ENCODE measurements at regions not wholly inside any gene's neighbourhood (a gene's known extent, or its start where the extent isn't known, plus 50 kb on each side); places are given as distances from the start of the nearest gene placed in this dataset.
"Not testable (repeated sequence)": the region's sequence is repeated elsewhere in the genome, so short reads cannot be mapped to it uniquely, and the experiment has no call there.

DNA sequence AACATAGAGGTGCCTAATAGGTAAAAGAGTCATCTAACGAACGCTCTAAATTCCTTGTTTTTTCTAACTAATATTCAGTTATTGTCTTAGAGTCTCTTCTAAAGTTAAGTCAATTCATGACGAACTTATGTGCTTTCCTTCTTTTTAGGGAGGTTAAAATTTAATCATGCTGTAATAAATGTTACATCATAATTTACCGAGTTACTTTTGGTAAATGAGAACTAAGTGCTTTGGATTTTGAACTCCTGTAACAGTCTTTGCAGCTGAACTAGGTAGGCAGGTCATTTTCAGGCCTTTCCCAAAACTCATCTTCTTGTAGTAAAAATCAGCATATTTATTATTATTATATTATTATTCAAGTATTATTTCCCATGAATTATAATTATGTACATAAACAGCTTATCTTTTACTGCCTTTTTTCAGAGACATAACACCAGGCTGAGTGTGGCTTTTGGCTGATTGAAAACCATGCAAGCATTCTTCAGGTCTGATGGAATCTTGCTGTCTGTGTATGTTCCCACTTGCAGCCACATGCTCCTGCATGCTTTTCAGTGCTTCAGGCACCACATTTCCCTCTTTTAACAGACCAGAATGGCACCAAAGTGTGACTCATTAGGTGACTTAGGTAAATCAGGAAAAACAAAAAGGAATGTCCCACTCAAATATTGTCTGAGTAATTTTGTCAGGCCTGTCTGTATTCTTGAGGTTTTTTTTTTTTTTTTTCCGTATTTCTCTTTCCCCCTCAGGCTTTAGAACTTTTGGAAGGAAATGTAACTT is 81.0 kb upstream of the CD55 start:
- intact Hi-C loops (cut with DNase I), result no loop called here
- no peak for DNase-seq (ENCODE audit: low spot score)

DNA sequence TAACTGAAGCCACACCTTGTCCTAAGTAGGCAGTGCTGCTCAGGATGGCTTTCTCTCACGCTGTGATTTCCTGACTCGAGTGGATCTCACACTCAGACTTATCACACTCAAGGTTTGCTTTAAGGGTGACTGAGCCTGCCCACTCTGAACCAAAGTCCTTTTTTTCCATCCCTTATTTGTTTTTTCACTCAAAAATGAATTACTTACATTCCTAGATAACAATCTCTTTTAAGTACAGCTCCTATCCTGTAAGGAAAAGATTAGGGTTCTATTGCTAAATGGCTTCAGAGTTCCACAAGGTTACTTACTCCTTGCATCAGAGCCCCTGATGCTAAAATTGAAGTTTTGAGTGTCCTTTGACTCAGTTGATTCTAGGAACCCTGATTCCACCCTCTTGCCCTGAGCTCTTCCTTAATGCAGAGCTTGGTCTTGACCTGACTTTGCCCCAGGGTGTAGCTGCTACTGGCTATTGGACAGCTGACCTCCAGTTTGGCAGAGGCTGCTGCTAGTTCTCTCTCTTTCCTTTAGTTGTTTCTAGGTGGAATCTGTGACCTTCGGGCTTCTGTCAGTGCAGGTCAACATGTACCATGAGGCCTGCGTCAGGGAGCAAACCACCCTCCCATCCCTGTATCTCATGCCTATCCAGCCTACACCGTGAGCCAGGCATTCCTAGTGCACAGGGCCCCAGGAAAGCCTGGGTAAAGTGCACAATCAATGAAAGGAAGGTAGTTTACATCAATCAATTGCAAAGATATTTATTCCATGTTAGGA is 80.1 kb upstream of the CD55 start:
- intact Hi-C loops (cut with DNase I), result no loop called here
- no peak for DNase-seq (ENCODE audit: low spot score)

DNA sequence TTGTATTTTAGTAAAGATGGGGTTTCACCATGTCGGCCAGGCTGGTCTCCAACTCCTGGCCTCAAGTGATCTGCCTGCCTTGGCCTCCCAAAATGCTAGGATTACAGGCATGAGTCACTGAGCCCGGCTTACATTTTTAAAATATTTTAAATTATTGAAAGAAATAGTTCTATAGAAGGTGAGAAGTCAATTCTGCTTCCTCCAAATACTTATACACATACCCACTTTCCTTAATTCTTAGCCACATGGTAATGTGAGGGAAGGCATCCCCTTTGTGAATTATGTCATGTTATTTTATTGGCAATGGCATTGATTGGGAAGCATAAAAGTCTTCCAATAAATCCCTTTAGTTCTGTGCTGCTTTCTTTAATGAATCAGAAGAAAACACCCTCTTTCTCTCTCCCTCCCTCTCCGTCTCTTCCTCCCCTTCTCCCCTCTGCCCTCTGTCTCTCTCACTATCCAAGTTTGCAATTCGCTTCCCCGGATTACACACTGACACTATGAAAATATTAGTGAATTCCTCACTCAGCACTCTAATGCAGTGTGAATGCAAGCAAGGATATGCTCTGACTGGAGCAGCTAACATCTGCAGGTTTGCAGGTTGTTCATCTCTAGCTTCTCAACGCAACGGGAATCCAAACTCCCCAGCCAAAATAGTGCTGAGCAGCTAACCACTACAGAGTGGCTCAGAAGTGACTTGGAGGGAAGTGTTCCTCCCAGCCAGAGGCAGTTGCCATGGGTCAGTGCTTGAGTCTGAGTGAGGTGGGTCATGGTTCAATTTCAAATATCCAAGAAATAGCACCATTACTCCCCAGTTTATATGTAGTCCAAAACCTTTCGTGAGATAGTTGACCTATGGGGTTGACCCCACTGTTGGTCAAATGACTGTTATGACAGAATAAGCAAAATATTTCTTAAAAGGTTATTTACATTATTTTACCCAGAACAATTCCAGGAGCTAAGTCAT is 77.8 kb upstream of the CD55 start:
- no peak for DNase-seq (ENCODE audit: low spot score)
- intact Hi-C loops (cut with DNase I), result no loop called here

DNA sequence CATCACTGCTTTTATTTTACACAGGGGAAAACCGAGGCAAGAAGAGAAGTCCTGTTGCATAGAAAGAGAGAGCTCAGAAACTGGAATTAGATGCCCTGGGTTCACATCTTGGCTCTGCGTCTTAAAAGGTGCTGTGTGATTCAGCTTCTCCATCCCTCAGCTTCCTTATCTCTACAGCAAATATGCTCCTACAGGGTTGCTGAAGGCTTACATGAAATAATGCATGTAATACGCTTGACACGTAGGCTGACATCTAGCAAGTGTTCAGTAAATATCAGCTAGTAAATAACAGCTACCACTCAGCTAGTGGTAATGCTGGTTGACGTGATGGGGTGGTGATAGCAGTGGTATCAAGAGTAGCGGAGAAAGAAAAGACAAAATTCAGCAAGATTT is 77.1 kb upstream of the CD55 start:
- no peak for DNase-seq (ENCODE audit: low spot score)
- intact Hi-C loops (cut with DNase I), result no loop called here

DNA sequence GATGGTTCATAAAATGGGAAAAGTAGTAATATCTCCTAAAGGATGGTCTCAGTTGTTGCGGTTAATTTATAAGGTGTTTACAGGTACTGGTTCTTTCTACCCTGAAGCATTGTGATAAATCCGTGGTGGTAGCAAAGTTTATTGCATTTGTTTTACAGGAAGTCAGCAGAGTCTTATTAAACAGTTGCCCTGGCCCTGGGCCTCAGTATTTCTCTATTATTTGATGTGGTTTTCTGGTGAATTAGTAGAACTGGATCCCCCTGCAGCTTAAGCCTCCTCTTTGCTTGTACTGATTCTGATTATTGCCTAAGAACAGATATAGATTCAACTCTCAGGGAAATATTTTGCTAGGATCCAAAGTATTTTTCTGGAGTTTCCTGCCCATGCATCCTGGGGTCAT is 76.4 kb upstream of the CD55 start:
- no peak for DNase-seq (ENCODE audit: low spot score)
- intact Hi-C loops (cut with DNase I), result no loop called here

DNA sequence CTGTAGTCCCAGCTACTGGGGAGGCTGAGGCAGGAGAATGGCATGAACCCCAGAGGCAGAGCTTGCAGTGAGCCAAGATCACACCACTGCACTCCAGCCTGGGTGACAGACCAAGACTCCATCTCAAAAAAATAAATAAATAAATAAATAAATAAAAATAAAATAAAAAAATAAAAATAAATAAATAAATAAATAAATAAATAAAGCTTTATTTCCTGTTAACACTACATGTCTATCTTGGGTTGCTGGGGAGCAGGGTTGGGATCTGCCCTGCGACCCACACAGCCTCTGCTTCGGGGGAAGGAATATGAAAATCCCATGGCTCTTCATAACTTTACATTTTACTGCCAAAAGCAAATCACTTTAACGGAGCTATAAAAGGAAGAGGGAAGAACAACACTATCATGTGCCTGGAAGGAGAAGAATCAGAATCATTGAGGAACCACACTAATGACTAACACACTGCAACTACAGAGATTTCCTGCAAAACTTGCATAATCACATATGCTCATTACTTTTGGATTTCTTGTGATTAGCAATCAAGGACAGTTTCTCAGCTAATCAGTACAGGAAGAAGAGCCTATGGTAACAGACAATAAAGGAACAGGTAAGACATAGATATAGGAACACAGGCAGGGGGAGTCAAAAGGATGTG is 72.8 kb upstream of the CD55 start:
- intact Hi-C loops (cut with DNase I), result no loop called here
- DNase-seq (ENCODE audit: low spot score), result no peak

DNA sequence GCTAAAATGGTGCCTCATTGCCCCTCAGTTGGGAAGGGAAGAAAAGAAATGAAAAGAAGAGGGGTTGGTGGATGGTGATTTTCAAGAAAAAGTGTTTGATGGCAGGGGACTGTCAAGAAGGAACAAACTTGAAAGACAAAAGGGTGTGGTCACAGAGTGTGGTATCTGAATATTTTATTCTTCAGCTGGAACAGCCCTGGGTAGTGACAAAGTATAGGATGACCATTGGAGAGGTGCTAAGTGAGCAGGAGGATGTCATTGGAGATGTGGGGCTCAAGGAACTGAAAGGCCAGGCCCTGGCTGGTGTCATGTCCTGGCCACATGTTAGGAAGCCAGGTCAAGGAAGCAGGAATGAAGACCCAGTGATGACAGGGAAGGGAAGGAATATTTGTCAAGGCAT is 71.0 kb upstream of the CD55 start:
- intact Hi-C loops (cut with DNase I), result no loop called here
- DNase-seq (ENCODE audit: low spot score), result no peak

DNA sequence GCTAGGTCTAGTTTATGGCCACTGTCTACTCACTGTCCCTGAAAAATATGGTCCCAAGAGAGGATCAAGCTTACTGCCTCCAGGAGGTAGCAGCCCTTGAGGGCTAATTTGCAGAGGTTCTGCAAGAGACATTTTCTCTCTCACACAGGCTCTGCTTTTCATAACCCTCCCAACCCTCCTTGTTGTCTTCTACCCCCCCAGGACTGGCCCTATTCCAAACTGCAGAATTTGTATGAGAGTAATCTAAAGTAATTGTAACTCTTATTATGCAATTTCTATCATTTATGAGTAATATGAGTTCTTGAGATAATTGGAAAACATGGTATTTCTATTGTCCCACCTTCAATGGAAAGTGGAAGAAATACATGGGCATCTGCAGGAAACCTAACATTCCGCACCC is 70.4 kb upstream of the CD55 start:
- DNase-seq (ENCODE audit: low spot score), result no peak
- intact Hi-C loops (cut with DNase I), result no loop called here

DNA sequence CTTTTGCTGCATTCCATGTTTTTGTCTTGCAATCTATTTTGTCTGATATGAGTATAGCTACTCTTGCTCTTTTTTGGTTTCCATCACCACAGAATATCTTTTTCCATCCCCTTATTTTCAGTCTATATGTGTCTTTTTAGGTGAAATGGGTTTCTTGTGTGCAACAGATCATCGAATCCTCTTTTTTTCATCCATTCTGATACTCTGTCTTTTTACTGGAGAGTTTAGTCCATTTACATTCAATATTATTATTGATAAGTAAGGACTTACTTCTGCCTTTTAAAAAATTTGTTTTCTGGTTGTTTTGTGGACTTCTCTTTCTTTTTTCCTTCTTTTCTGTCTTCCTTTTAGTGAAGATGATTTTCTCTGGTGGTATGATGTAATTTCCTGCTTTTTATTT is 64.6 kb upstream of the CD55 start:
- intact Hi-C loops (cut with DNase I), result no loop called here
- no peak for DNase-seq (ENCODE audit: low spot score)

DNA sequence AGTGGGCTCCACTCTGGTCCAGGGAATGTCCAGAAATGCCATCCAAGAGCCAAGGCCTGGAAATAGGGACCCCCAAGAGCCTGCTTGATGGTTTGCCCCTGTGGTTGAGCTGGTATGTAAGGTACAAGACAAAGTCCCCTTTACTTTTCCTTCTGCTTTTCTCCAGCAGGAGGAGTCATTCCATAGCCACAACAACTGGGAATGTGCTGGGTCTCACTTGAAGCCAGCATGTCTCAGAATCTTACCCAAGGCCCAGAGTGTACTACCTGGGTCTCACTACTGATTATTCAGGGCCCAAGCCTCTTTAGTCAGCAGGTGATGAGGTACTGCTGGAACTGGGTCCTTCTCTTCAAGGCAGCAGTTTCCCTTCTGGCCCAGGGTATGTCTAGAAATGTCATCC is 62.1 kb upstream of the CD55 start:
- no peak for DNase-seq (ENCODE audit: low spot score)
- intact Hi-C loops (cut with DNase I), result no loop called here

DNA sequence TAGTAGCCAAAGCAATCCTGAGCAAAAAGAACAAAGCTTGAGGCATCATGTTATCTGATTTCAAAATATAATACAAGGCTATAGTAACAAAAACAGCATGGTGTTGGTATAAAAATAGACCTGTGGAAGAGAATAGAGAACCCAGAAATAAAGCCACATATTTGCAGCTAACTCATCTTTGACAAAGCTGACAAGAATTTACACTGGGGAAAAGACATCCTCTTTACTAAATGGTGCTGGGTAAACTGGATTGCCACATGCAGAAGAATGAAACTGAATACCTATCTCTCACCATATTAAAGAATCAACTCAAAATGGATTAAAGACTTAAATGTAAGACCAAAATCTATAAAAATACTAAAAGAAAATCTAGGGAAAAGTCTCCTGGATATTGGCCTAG is 59.5 kb upstream of the CD55 start:
- intact Hi-C loops (cut with DNase I), result no loop called here
- DNase-seq (ENCODE audit: low spot score), result no peak

DNA sequence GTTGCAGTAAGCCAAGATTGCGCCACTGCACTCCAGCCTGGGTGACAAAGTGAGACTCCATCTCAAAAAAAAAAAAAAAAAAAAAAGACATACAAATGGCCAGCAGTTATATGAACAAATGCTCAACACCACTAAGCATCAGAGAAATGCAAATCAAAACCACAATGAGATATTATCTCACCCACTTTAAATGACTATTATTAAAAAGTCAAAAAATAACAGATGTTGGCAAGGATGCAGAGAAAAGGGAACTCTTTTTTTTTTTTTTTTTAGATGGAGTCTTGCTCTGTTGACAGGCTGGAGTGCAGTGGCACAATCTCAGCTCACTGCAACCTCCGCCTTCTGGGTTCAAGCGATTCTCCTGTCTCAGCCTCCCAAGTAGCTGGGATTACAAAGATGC is 58.6 kb upstream of the CD55 start:
- DNase-seq (ENCODE audit: low spot score); intact Hi-C loops (cut with DNase I): not testable (repeated sequence)

DNA sequence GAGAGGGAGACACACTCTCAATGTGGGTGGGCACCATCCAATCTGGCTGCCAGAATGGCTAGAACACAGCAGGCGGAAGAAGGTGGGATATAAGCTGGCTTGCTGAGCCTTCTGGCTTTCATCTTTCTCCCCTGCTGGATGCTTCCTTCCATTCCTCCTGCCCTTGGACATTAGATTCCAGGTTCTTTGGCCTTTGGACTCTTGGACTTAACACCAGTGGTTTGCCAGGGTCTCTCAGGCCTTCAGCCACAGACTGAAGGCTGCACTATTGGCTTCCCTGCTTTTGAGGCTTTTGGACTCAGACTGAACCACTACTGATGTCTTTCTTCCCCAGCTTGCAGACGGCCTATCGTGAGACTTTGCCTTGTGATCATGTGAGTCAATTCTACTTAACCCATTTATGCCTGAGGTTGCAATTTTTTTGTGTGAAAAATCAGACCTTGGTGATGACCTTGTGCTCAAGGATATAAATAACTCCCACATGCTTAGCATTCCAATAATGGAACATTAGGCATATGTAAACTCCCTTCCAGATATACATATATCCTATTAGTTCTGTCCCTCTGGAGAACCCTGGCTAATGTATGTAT is 56.7 kb upstream of the CD55 start:
- no peak for DNase-seq (ENCODE audit: low spot score)
- intact Hi-C loops (cut with DNase I), result no loop called here

DNA sequence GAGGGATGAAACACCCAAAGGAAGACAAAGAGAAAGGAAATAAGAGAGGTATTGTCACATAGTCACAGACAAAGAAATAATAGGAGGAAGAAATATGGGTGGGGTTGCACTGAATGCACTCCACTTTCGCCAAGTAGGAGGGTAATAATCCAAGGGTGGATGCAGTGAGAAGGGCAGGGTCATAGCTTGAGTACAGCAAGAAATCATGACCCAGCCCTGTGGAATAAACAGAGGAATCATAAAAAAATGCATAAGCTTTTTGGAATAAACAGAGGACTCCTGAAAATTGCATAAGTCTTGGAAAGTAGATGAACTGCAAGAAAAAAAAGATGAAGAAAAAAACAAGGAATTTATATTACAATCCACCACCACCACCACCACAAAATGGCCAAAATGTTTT is 53.1 kb upstream of the CD55 start:
- no peak for DNase-seq (ENCODE audit: low spot score)
- intact Hi-C loops (cut with DNase I), result no loop called here

DNA sequence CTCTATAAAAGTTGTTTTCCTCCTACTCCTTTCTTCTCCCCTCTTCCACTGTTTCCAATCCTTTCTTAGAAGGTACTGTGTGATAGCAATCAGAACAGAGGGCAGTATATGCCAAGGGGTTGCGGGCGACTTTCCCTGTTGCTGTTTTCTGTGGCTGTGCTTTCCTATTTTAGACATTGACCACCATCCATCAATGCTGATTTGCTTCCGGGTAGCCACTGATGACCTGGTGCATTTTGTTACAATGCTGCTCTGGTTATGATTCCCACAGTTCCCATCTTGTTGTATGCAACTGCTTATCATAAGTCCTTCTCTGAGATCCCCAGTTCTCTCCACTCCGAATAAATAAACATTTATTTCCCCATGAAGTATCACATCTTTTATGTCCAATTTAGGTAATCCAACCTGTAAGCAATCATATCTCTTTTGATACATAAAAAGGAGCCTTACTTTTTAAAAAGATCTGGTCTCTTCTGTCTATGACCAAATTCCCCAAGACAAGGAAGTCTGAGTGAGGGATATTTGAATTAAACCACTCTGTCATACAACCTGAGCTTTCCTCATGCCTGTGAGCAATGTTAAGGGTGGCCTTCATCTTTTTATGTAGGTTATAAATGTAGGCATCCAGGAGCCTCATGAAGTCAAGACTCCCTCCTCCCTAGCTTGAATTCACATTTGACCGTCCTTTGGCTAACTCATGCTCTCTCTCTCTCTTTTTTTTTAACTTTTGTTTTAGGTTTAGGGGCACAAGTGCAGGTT is 52.5 kb upstream of the CD55 start:
- intact Hi-C loops (cut with DNase I), result no loop called here

More for the DNA sequence above, 52.5 kb upstream of the CD55 start:
- no peak for DNase-seq (ENCODE audit: low spot score)

Measured in posterior vena cava (tissue), 2 donors.